Vagina (tissue), 2 donors: ENCODE measurements at regions not wholly inside any gene's neighbourhood (a gene's known extent, or its start where the extent isn't known, plus 50 kb on each side); places are given as distances from the start of the nearest gene placed in this dataset.

Experiments
- POLR2A ChIP-seq, 2 donors: fragments of 450-650 bp; IDR thresholded peaks; one replicate each; pipeline ENCODE4 v1.6.1; 2017; ENCODE audit warnings: antibody characterized with exemption in 2 of 2, mild to moderate bottlenecking in 2 of 2, moderate library complexity in 2 of 2
- TF ChIP-seq, protein P1 (sequence below), 3 experiments: fragments of 450-650 bp in 2 of 3; fragments of 200-600 bp in 1 of 3; sonication (generic) in 1 of 3; IDR thresholded peaks; one replicate each; pipeline ENCODE4 v1.5.1; 2017 to 2019; ENCODE audit warnings: antibody characterized with exemption in 3 of 3, mild to moderate bottlenecking in 2 of 3, moderate library complexity in 2 of 3

DNA sequence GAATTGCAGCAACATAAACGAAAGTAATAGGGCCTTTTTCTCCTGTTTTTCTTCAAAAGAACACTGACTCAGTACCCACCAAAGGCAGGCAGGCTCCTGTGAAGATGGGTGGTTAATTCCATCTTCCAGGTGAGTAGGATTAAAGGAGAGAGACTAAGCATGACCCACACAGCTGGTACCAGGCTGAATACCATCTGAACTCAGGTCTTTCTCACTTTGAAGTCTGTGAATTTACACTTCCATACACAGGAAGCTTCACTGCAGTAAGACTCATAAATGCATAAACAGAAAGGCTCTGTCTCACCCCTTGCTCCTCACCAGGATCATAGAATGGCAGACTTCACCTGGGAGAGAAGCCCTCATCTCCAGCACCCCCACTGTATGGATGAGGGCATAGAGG, 194.6 kb downstream of the KLF12 start:
- TF ChIP-seq, protein P1, sequence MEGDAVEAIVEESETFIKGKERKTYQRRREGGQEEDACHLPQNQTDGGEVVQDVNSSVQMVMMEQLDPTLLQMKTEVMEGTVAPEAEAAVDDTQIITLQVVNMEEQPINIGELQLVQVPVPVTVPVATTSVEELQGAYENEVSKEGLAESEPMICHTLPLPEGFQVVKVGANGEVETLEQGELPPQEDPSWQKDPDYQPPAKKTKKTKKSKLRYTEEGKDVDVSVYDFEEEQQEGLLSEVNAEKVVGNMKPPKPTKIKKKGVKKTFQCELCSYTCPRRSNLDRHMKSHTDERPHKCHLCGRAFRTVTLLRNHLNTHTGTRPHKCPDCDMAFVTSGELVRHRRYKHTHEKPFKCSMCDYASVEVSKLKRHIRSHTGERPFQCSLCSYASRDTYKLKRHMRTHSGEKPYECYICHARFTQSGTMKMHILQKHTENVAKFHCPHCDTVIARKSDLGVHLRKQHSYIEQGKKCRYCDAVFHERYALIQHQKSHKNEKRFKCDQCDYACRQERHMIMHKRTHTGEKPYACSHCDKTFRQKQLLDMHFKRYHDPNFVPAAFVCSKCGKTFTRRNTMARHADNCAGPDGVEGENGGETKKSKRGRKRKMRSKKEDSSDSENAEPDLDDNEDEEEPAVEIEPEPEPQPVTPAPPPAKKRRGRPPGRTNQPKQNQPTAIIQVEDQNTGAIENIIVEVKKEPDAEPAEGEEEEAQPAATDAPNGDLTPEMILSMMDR (IDR thresholded peaks at IDR 0.05): no peak
- no peak for TF ChIP-seq POLR2A (IDR thresholded peaks at IDR 0.05)
